Lower lobe of right lung (tissue), 2 donors: ENCODE measurements at regions not wholly inside any gene's neighbourhood (a gene's known extent, or its start where the extent isn't known, plus 50 kb on each side); places are given as distances from the start of the nearest gene placed in this dataset.

Source experiments
- ATAC-seq, 2 donors: fragments of 200-7000 bp; cut with Tn5 transposase; one replicate each; pipeline ENCODE4 v1.9.1; 2020 to 2022; ENCODE audit warnings: mild to moderate bottlenecking in 2 of 2, moderate library complexity in 2 of 2
- DNase-seq: peaks from one replicate; pipeline ENCODE4 v3.0.0-alpha.2; 2020
- H3K27ac ChIP-seq: fragments of 200-600 bp; one replicate; pipeline ENCODE4 v1.8.0; 2022
- H3K27me3 ChIP-seq: fragments of 200-600 bp; one replicate; pipeline ENCODE4 v1.8.0; 2022; ENCODE audit warnings: low read depth
- H3K36me3 ChIP-seq: fragments of 200-600 bp; one replicate; pipeline ENCODE4 v1.8.0; 2022; ENCODE audit warnings: mild to moderate bottlenecking
- H3K4me1 ChIP-seq: fragments of 200-600 bp; one replicate; pipeline ENCODE4 v1.8.0; 2022
- H3K4me3 ChIP-seq: fragments of 200-600 bp; one replicate; pipeline ENCODE4 v1.8.0; 2022; ENCODE audit warnings: mild to moderate bottlenecking
- H3K9me3 ChIP-seq: fragments of 200-600 bp; one replicate; pipeline ENCODE4 v1.8.0; 2022
- intact Hi-C: fragments of 100-400 bp; cut with DNase I; formaldehyde crosslinking; loops from one replicate; pipeline ENCODE4 v1.11.0; 2022
- TF ChIP-seq, protein P1 (sequence below): fragments of 200-600 bp; IDR thresholded peaks from one replicate; pipeline ENCODE4 v1.8.0; 2022; ENCODE audit warnings: antibody characterized with exemption, mild to moderate bottlenecking
- donor health status: DM: no; HTN: yes; CAD: no; lungs with severe emphysema.

DNA sequence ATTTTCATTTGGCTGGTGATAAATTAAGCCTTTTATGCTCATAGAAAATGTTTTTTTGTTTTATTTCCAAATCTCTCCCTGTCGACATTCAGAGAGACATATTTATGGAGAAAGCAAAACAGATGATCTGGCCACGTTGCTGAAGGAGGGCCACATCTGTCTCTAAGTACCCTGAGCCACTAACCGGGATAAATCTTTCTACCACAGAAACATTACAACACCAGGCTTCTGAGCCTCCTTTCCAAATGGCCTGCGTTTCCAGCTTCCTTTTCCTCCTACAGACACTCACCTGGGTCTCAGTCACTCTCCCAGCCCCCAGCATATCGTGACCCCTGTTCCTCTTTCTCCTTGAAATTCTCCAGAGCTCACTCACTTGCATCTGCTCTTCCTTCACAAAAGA is 161.0 kb downstream of the ARRDC4 start:
- Histone ChIP-seq H3K27me3 (no peaks in the 10 kb centered on the region), H3K9me3 (no peaks in the 10 kb centered on the region), H3K27ac (no peak overlapping the region), H3K4me3 (no peak overlapping the region), H3K36me3 (no peaks in the 10 kb centered on the region), H3K4me1 (no peaks in the 10 kb centered on the region)
- TF ChIP-seq, protein P1, sequence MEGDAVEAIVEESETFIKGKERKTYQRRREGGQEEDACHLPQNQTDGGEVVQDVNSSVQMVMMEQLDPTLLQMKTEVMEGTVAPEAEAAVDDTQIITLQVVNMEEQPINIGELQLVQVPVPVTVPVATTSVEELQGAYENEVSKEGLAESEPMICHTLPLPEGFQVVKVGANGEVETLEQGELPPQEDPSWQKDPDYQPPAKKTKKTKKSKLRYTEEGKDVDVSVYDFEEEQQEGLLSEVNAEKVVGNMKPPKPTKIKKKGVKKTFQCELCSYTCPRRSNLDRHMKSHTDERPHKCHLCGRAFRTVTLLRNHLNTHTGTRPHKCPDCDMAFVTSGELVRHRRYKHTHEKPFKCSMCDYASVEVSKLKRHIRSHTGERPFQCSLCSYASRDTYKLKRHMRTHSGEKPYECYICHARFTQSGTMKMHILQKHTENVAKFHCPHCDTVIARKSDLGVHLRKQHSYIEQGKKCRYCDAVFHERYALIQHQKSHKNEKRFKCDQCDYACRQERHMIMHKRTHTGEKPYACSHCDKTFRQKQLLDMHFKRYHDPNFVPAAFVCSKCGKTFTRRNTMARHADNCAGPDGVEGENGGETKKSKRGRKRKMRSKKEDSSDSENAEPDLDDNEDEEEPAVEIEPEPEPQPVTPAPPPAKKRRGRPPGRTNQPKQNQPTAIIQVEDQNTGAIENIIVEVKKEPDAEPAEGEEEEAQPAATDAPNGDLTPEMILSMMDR = no peak
- no peak for ATAC-seq
- intact Hi-C loops = no loop called here
- no peak for DNase-seq

DNA sequence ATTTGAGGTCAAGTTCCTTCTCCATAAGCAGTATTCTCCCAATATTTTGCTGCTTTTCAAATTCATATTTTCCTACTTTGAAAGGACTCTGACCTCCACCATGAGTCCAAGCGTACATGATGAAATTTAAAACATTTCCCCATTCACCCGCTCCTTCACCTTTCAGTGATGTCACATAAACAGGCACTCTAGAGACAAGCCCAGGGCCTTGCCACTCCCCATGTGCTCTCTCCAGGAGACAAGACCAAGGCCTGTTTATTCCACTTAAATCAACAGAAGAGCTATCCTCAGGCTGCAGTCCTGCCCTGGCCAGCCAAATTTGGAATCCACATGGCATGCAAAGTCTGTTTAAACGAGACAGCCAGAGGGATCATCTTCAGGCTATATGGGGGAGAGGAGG is 161.5 kb downstream of the ARRDC4 start:
- no peak for DNase-seq
- TF ChIP-seq, protein P1 = no peak
- Histone ChIP-seq H3K4me3 (no peak overlapping the region), H3K27me3 (no peaks in the 10 kb centered on the region), H3K36me3 (no peaks in the 10 kb centered on the region), H3K9me3 (no peaks in the 10 kb centered on the region), H3K27ac (no peak overlapping the region), H3K4me1 (no peaks in the 10 kb centered on the region)
- no peak for ATAC-seq
- intact Hi-C loops = no loop called here

DNA sequence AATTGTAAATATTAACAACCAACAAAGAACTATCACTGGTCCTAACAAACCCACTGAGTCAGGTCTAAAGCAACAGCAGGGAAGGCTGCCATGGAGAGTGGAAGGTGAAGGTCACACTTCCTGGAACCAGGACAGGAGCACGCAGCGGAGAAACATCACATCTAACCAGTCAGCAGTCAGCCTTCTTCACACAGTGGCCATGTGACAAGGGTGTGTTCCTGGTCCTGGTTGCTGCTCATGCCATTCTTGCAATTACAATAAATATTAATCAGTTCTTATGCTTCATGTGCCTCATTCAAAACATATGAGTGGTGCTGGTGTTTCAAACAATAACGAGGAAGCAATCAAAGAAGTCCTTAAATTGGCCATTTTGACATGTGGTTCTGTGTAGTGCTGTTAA is 162.8 kb downstream of the ARRDC4 start:
- Histone ChIP-seq H3K4me3 (no peak overlapping the region), H3K27me3 (no peaks in the 10 kb centered on the region), H3K9me3 (no peaks in the 10 kb centered on the region), H3K27ac (no peak overlapping the region), H3K36me3 (no peaks in the 10 kb centered on the region), H3K4me1 (no peaks in the 10 kb centered on the region)
- ATAC-seq = no peak
- TF ChIP-seq, protein P1 = no peak
- intact Hi-C loops = no loop called here
- no peak for DNase-seq

DNA sequence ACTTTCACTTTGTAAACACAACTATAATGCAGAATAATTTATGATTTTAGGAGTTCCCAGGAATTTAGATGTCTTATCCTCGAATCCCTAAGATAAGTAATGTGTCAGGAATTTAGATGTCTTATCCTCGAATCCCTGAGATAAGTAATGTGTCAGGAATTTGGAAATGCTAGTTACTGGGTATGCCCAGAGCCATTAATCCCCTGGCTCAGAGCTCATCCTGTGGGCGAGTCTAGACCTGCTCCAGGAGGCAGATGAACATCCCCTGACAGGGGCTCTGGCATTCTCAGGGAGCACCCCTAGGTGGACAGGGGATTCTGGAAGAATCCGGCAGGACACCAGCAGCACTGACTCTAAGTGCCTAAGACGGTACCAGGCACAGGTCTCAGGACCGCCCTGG is 163.3 kb downstream of the ARRDC4 start:
- no peaks in the 10 kb centered on the region for H3K9me3 ChIP-seq
- DNase-seq (no peak), ATAC-seq (no peak)
- TF ChIP-seq, protein P1 = no peak
- no peak overlapping the region for H3K27ac ChIP-seq
- H3K27me3 ChIP-seq = no peaks in the 10 kb centered on the region
- intact Hi-C loops = no loop called here
- no peak overlapping the region for H3K4me3 ChIP-seq
- H3K36me3 ChIP-seq = no peaks in the 10 kb centered on the region
- H3K4me1 ChIP-seq = no peaks in the 10 kb centered on the region

DNA sequence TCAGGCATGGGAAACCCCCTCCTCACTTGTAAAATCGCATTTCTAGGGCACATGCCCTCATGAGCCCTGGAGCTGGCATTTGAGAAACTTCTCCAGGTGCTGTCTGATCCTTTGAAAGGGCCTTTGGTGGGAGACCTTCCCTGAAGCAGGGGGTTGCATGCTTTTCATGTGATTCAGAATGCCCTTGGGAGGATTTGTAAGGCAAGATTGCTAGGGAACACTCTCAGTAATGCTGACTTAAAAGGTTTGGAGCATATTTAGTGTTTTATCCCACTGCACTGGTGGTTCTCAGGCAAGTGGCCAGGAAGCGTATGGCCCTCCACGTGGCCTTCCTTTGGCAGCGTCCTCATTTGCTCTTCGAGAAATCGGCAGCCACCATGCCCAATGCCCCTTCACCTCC is 164.1 kb downstream of the ARRDC4 start:
- H3K27ac ChIP-seq = no peak overlapping the region
- H3K27me3 ChIP-seq = no peaks in the 10 kb centered on the region
- no peaks in the 10 kb centered on the region for H3K4me1 ChIP-seq
- no peak for ATAC-seq
- TF ChIP-seq, protein P1 = no peak
- no peak overlapping the region for H3K4me3 ChIP-seq
- intact Hi-C loops = no loop called here
- DNase-seq = no peak
- no peaks in the 10 kb centered on the region for H3K9me3 ChIP-seq
- no peaks in the 10 kb centered on the region for H3K36me3 ChIP-seq
